Immature natural killer cell (primary cell): ENCODE measurements at regions not wholly inside any gene's neighbourhood (a gene's known extent, or its start where the extent isn't known, plus 50 kb on each side); places are given as distances from the start of the nearest gene placed in this dataset.

Source experiments
- DNase-seq, 3 donors: peaks; one replicate each; pipeline ENCODE4 v3.0.0; 2022; ENCODE audit warnings: mixed read lengths in 1 of 3
- H3K27ac Mint-ChIP-seq, 6 donors: one replicate each; pipeline ENCODE4 v1.8.0; 2020; ENCODE audit warnings: mixed read lengths in 6 of 6, mild to moderate bottlenecking in 5 of 6, inconsistent platforms in 4 of 6, moderate library complexity in 3 of 6
- H3K27me3 Mint-ChIP-seq, 3 donors: one replicate each; pipeline ENCODE4 v1.8.0; 2020 to 2021; ENCODE audit warnings: low read depth in 3 of 3, mild to moderate bottlenecking in 3 of 3, mixed read lengths in 3 of 3, moderate library complexity in 3 of 3, inconsistent platforms in 1 of 3
- H3K36me3 Mint-ChIP-seq, 3 donors: one replicate each; pipeline ENCODE4 v1.8.0; 2020; ENCODE audit warnings: mixed read lengths in 3 of 3, inconsistent platforms in 2 of 3, mild to moderate bottlenecking in 2 of 3
- H3K4me1 Mint-ChIP-seq, 2 donors: one replicate each; pipeline ENCODE4 v1.8.0; 2020; ENCODE audit warnings: inconsistent platforms in 2 of 2, mild to moderate bottlenecking in 2 of 2, mixed read lengths in 2 of 2, moderate library complexity in 1 of 2
- H3K4me3 Mint-ChIP-seq, 5 donors: one replicate each; pipeline ENCODE4 v1.8.0; 2020; ENCODE audit warnings: mild to moderate bottlenecking in 5 of 5, mixed read lengths in 5 of 5, inconsistent platforms in 3 of 5, moderate library complexity in 3 of 5
- H3K9me3 Mint-ChIP-seq, 6 donors: one replicate each; pipeline ENCODE4 v1.8.0; 2020; ENCODE audit warnings: mild to moderate bottlenecking in 6 of 6, mixed read lengths in 6 of 6, inconsistent platforms in 4 of 6, moderate library complexity in 3 of 6

GRCh38 chr13:37412241-37412921 is 186.2 kb downstream of the POSTN start:
- Mint-ChIP-seq H3K4me1 (no peaks in the 10 kb centered on the region), H3K27me3 (peaks cover 0 to 4% (median 0%) of the 10 kb centered on the region in 3 donors), H3K9me3 (peaks cover 6 to 29% (median 8%) of the 10 kb centered on the region in 6 donors), H3K27ac (no peak overlapping the region), H3K4me3 (no peak overlapping the region), H3K36me3 (no peaks in the 10 kb centered on the region)
- DNase-seq = no peak

- H3K4me1 Mint-ChIP-seq = no peaks in the 10 kb centered on the region
- no peak for DNase-seq
- H3K27me3 Mint-ChIP-seq = peaks cover 0 to 6% (median 2%) of the 10 kb centered on the region in 3 donors
- no peak overlapping the region for H3K27ac Mint-ChIP-seq
- no peak overlapping the region for H3K4me3 Mint-ChIP-seq
- H3K9me3 Mint-ChIP-seq = peaks cover 7 to 39% (median 10%) of the 10 kb centered on the region in 6 donors
- H3K36me3 Mint-ChIP-seq = peaks cover 0 to 3% (median 0%) of the 10 kb centered on the region in 3 donors
Observed at GRCh38 chr13:37410316-37410715, 188.3 kb downstream of the POSTN start.

GRCh38 chr13:37409756-37410155 is 188.8 kb downstream of the POSTN start:
- Mint-ChIP-seq H3K9me3 (peaks cover 7 to 39% (median 10%) of the 10 kb centered on the region in 6 donors), H3K27ac (no peak overlapping the region), H3K4me3 (no peak overlapping the region), H3K4me1 (no peaks in the 10 kb centered on the region), H3K36me3 (peaks cover 0 to 3% (median 0%) of the 10 kb centered on the region in 3 donors), H3K27me3 (peaks cover 0 to 6% (median 2%) of the 10 kb centered on the region in 3 donors)
- no peak for DNase-seq

- peaks cover 7 to 35% (median 11%) of the 10 kb centered on the region in 6 donors for H3K9me3 Mint-ChIP-seq
- no peak overlapping the region for H3K27ac Mint-ChIP-seq
- H3K27me3 Mint-ChIP-seq = peaks cover 0 to 6% (median 2%) of the 10 kb centered on the region in 3 donors
- peaks cover 0 to 3% (median 0%) of the 10 kb centered on the region in 3 donors for H3K36me3 Mint-ChIP-seq
- DNase-seq = no peak
- no peaks in the 10 kb centered on the region for H3K4me1 Mint-ChIP-seq
- no peak overlapping the region for H3K4me3 Mint-ChIP-seq
Observed at GRCh38 chr13:37407156-37407555, 191.4 kb downstream of the POSTN start.

- H3K27ac Mint-ChIP-seq = no peak overlapping the region
- H3K27me3 Mint-ChIP-seq = peaks cover 0 to 6% (median 2%) of the 10 kb centered on the region in 3 donors
- peaks cover 0 to 3% (median 0%) of the 10 kb centered on the region in 3 donors for H3K36me3 Mint-ChIP-seq
- H3K9me3 Mint-ChIP-seq = peaks cover 4 to 29% (median 9%) of the 10 kb centered on the region in 6 donors
- H3K4me1 Mint-ChIP-seq = no peaks in the 10 kb centered on the region
- no peak for DNase-seq
- no peak overlapping the region for H3K4me3 Mint-ChIP-seq
Observed at GRCh38 chr13:37406031-37406430, 192.5 kb downstream of the POSTN start.

GRCh38 chr13:37403776-37404527 is 194.6 kb downstream of the POSTN start:
- Mint-ChIP-seq H3K4me3 (no peak overlapping the region), H3K27me3 (peaks cover 0 to 6% (median 2%) of the 10 kb centered on the region in 3 donors), H3K27ac (no peak overlapping the region), H3K4me1 (no peaks in the 10 kb centered on the region), H3K36me3 (peaks cover 0 to 3% (median 0%) of the 10 kb centered on the region in 3 donors), H3K9me3 (peaks cover 5 to 30% (median 12%) of the 10 kb centered on the region in 6 donors)
- DNase-seq = no peak

GRCh38 chr13:37401721-37402120 is 196.8 kb downstream of the POSTN start:
- no peak overlapping the region for H3K4me3 Mint-ChIP-seq
- peaks cover 5 to 40% (median 16%) of the 10 kb centered on the region in 6 donors for H3K9me3 Mint-ChIP-seq

GRCh38 chr13:37397535-37397934 is 201.0 kb downstream of the POSTN start:
- no peak for DNase-seq
- Mint-ChIP-seq H3K4me1 (no peaks in the 10 kb centered on the region), H3K9me3 (peaks cover 6 to 44% (median 25%) of the 10 kb centered on the region in 6 donors), H3K4me3 (no peak overlapping the region), H3K27me3 (peaks cover 0 to 2% (median 0%) of the 10 kb centered on the region in 3 donors), H3K27ac (no peak overlapping the region), H3K36me3 (peaks cover 0 to 4% (median 0%) of the 10 kb centered on the region in 3 donors)

More at GRCh38 chr13:37401721-37402120, 196.8 kb downstream of the POSTN start:
- Mint-ChIP-seq H3K27ac (no peak overlapping the region), H3K4me1 (no peaks in the 10 kb centered on the region), H3K36me3 (peaks cover 0 to under 1% (median 0%) of the 10 kb centered on the region in 3 donors), H3K27me3 (peaks cover 0 to 2% (median 0%) of the 10 kb centered on the region in 3 donors)
- no peak for DNase-seq

GRCh38 chr13:37395544-37395943 is 203.0 kb downstream of the POSTN start:
- no peak overlapping the region for H3K4me3 Mint-ChIP-seq
- H3K27ac Mint-ChIP-seq = no peak overlapping the region
- peaks cover 13 to 59% (median 32%) of the 10 kb centered on the region in 6 donors for H3K9me3 Mint-ChIP-seq
- peaks cover 0 to 2% (median 0%) of the 10 kb centered on the region in 3 donors for H3K27me3 Mint-ChIP-seq
- H3K4me1 Mint-ChIP-seq = no peaks in the 10 kb centered on the region
- no peak for DNase-seq
- H3K36me3 Mint-ChIP-seq = peaks cover 0 to 4% (median 0%) of the 10 kb centered on the region in 3 donors

GRCh38 chr13:37392389-37392788 is 206.2 kb downstream of the POSTN start:
- H3K4me1 Mint-ChIP-seq = no peaks in the 10 kb centered on the region
- peaks cover 0 to 4% (median 0%) of the 10 kb centered on the region in 3 donors for H3K36me3 Mint-ChIP-seq
- peaks cover 0 to 2% (median 0%) of the 10 kb centered on the region in 3 donors for H3K27me3 Mint-ChIP-seq
- peaks cover 11 to 56% (median 29%) of the 10 kb centered on the region in 6 donors for H3K9me3 Mint-ChIP-seq
- H3K27ac Mint-ChIP-seq = no peak overlapping the region
- no peak overlapping the region for H3K4me3 Mint-ChIP-seq
- no peak for DNase-seq

GRCh38 chr13:37390735-37391134 is 207.8 kb downstream of the POSTN start:
- H3K27ac Mint-ChIP-seq = no peak overlapping the region

GRCh38 chr13:37385956-37386670 is 212.5 kb downstream of the POSTN start:
- no peak for DNase-seq
- no peaks in the 10 kb centered on the region for H3K36me3 Mint-ChIP-seq
- H3K9me3 Mint-ChIP-seq = peaks cover 3 to 45% (median 16%) of the 10 kb centered on the region in 6 donors
- no peak overlapping the region for H3K4me3 Mint-ChIP-seq
- no peaks in the 10 kb centered on the region for H3K4me1 Mint-ChIP-seq
- H3K27me3 Mint-ChIP-seq = no peaks in the 10 kb centered on the region
- no peak overlapping the region for H3K27ac Mint-ChIP-seq

More at GRCh38 chr13:37390735-37391134, 207.8 kb downstream of the POSTN start:
- Mint-ChIP-seq H3K27me3 (no peaks in the 10 kb centered on the region), H3K9me3 (peaks cover 11 to 53% (median 29%) of the 10 kb centered on the region in 6 donors), H3K4me3 (no peak overlapping the region), H3K36me3 (peaks cover 0 to 4% (median 0%) of the 10 kb centered on the region in 3 donors), H3K4me1 (no peaks in the 10 kb centered on the region)
- DNase-seq = no peak

GRCh38 chr13:37385248-37385647 is 213.3 kb downstream of the POSTN start:
- Mint-ChIP-seq H3K27ac (no peak overlapping the region), H3K4me3 (no peak overlapping the region), H3K36me3 (no peaks in the 10 kb centered on the region), H3K27me3 (no peaks in the 10 kb centered on the region), H3K4me1 (no peaks in the 10 kb centered on the region), H3K9me3 (peaks cover under 1 to 45% (median 13%) of the 10 kb centered on the region in 6 donors)
- DNase-seq = no peak
